Psoas muscle (tissue), 7 donors: ENCODE measurements at regions not wholly inside any gene's neighbourhood (a gene's known extent, or its start where the extent isn't known, plus 50 kb on each side); places are given as distances from the start of the nearest gene placed in this dataset.

Source experiments
- ATAC-seq, 4 donors: fragments of 200-7000 bp; cut with Tn5 transposase; one replicate each; pipeline ENCODE4 v1.9.1; 2020; ENCODE audit warnings: moderate library complexity in 3 of 4, mild to moderate bottlenecking in 2 of 4
- DNase-seq, 2 donors: peaks; one replicate each; pipeline ENCODE4 v3.0.0-alpha.2; 2020
- H3K27ac ChIP-seq: fragments of 200-600 bp; one replicate; pipeline ENCODE4 v1.8.0; 2022
- H3K27me3 ChIP-seq, 3 donors: fragments of 200-600 bp in 1 of 3; one replicate each; pipeline versions ENCODE4 v1.6.1 to v1.8.0; 2013 to 2022; ENCODE audit warnings: low read length in 2 of 3, mild to moderate bottlenecking in 2 of 3, moderate library complexity in 1 of 3; ENCODE audit not compliant: insufficient read depth in 3 of 3
- H3K36me3 ChIP-seq, 2 donors: fragments of 200-600 bp in 1 of 2; one replicate each; pipeline versions ENCODE4 v1.6.1 to v1.8.0; 2013 to 2022; ENCODE audit warnings: low read depth in 1 of 2, mild to moderate bottlenecking in 1 of 2, moderate library complexity in 1 of 2; ENCODE audit not compliant: insufficient read depth in 1 of 2
- H3K4me1 ChIP-seq: fragments of 200-600 bp; one replicate; pipeline ENCODE4 v1.8.0; 2022
- H3K4me3 ChIP-seq: fragments of 200-600 bp; one replicate; pipeline ENCODE4 v1.8.0; 2022; ENCODE audit warnings: mild to moderate bottlenecking
- H3K9me3 ChIP-seq: fragments of 200-600 bp; one replicate; pipeline ENCODE4 v1.8.0; 2022
- WGBS, 3 donors: extraction: QIAGEN DNeasy Blood & Tissue Kit; methylation state at CpG; one replicate each; pipeline versions ENCODE4 v1.1.6 to v1.1.7; 2013; 5-methylcytosine and 5-hydroxymethylcytosine counted together
- intact Hi-C, 2 donors: fragments of 100-400 bp; cut with DNase I; formaldehyde crosslinking; loops; one replicate each; pipeline versions ENCODE4 v1.11.0 to v1.14.2; 2022
- TF ChIP-seq, protein P1 (sequence below): fragments of 200-600 bp; IDR thresholded peaks from one replicate; pipeline ENCODE4 v1.8.0; 2022; ENCODE audit warnings: antibody characterized with exemption
- donor health status: healthy with polysubstance abuse.
- donor health status: DM: no; HTN: no; CAD: no; lungs with moderate emphysema.
- donor health status: Bipolar disorder and iron deficiency.
- donor health status: healthy.
- donor health status: DM: yes; HTN: yes; CAD: no.
- donor health status: DM: no; HTN: no; CAD: no.
- donor health status: DM: yes; HTN: yes; CAD: no.

DNA sequence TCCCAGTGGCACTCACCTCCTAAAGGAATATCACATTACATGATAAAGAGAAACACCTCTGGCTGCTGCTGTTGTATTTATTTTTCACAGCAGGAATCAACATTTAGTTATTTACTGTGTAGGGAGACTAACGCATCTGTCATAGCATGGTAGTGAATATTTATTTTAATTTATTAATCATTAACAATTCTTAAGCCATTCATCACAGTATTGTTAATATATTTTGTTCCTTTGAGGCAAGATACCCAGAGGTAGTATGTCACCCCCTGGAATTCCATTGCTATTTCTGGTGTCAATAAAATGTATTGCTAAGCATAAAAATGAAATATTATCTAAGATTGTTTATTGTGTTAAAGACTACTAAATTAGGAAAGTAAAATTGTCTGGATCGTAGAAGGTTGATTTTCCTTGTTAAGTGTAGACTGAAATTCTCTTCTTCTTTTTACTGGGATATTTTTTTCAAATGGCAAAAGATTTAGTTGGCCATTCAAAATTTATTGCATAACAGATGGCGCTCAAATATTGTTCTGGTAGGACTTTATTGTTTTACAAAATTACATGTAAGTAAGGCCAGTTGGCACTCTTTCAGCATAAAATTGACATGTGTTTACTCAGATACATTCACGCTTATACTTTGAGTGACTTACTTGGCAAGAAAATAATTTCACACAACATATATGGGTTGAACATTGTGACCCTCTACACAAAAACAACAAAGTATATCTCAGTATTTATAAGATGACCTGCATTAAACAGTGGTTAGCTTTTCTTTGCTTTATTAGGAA lies 1358.7 kb upstream of the SORCS1 start:
- H3K4me3 ChIP-seq: no peak overlapping the region
- intact Hi-C loops: no loop called here
- 45 to 51% (median 49%) methylated on average over 4 of the region's 4 CpGs for WGBS, 3 donors
- no peak overlapping the region for H3K27ac ChIP-seq
- H3K36me3 ChIP-seq: no peaks in the 10 kb centered on the region
- H3K9me3 ChIP-seq: no peaks in the 10 kb centered on the region
- no peak for DNase-seq
- TF ChIP-seq, protein P1, sequence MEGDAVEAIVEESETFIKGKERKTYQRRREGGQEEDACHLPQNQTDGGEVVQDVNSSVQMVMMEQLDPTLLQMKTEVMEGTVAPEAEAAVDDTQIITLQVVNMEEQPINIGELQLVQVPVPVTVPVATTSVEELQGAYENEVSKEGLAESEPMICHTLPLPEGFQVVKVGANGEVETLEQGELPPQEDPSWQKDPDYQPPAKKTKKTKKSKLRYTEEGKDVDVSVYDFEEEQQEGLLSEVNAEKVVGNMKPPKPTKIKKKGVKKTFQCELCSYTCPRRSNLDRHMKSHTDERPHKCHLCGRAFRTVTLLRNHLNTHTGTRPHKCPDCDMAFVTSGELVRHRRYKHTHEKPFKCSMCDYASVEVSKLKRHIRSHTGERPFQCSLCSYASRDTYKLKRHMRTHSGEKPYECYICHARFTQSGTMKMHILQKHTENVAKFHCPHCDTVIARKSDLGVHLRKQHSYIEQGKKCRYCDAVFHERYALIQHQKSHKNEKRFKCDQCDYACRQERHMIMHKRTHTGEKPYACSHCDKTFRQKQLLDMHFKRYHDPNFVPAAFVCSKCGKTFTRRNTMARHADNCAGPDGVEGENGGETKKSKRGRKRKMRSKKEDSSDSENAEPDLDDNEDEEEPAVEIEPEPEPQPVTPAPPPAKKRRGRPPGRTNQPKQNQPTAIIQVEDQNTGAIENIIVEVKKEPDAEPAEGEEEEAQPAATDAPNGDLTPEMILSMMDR: no peak
- H3K27me3 ChIP-seq: no peaks in the 10 kb centered on the region
- no peak for ATAC-seq
- H3K4me1 ChIP-seq: no peaks in the 10 kb centered on the region

DNA sequence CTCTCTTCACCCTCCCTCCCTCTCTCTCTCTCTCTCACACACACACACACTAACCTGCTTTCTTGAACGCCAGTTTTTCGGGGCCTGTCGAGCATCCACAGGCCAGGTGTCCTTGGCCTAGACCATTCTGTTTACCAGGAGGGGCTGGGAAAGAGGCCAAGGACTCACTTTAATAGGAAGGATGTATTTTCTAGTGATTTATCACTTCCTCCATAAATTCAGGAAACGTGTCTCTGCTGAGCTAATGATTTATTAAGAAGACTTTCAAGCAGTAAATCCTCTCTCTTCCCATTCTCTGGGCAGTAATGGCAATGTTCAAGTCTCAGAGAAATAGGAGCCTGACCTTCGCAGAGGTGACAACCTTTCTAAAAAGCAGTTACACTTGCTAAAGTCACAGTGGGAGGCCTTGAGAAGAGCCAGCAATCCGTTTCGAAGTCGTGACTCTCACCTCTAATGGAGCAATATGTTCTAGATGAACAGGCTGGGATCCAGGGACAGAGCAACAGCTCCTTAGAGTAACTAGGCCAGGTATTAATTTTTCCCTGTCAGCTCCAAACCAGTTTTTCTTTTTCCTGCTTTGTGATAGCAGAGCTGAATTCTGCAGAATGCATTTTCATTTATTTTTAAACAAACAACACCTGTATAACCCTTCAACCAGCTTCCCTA lies 1357.5 kb upstream of the SORCS1 start:
- WGBS, 3 donors: 15 to 22% (median 17%) methylated on average over 8 of the region's 8 CpGs
- no peak for ATAC-seq

DNA sequence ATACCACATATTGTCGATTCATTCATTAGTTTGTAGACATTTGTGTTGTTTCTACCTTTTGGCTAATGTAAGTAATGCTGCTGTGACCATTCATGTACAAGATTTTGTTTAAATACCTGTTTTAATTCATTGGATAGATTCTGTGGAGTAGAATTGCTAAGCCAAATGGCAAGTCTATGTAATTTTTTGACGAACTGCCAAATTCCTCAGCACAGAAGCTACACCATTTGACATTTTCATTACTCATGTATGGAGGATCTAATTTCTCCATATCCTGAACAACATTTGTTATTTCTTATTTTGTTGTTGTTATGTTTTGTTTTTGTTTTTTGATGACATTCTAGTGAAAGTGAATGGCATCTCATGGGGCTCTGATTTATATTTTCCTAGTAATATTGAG lies 1351.3 kb upstream of the SORCS1 start:
- 66 to 76% (median 66%) methylated on average over 2 of the region's 2 CpGs for WGBS, 3 donors
- H3K36me3 ChIP-seq: no peaks in the 10 kb centered on the region
- H3K27ac ChIP-seq: no peak overlapping the region
- no peaks in the 10 kb centered on the region for H3K9me3 ChIP-seq
- no peaks in the 10 kb centered on the region for H3K4me1 ChIP-seq
- TF ChIP-seq, protein P1: no peak
- no peaks in the 10 kb centered on the region for H3K27me3 ChIP-seq
- ATAC-seq (no peak), DNase-seq (no peak)
- intact Hi-C loops: no loop called here
- no peak overlapping the region for H3K4me3 ChIP-seq

More for the DNA sequence above, 1357.5 kb upstream of the SORCS1 start:
- DNase-seq: no peak
- Histone ChIP-seq H3K4me3 (no peak overlapping the region), H3K4me1 (no peaks in the 10 kb centered on the region), H3K27me3 (no peaks in the 10 kb centered on the region), H3K27ac (no peak overlapping the region), H3K36me3 (no peaks in the 10 kb centered on the region), H3K9me3 (no peaks in the 10 kb centered on the region)
- TF ChIP-seq, protein P1: no peak
- intact Hi-C loops: no loop called here

DNA sequence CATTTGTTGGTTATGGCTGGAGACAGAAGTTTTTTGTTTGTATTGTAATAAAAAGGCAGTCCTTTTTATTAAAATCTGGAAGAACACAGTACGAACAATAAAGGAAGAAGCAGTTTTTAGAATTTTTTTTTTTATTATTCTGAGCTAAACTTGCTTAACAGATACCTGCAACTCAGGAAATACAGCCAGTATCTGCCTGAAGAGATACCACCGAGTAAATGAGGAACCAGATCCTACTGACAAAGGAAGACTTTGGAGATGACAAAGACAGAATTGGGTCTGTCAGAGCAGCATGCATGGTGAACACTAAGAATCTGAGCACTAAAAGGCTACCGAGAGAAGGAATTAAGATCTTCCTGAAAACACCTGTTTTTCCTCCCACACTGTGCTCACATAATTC lies 1335.9 kb upstream of the SORCS1 start:
- TF ChIP-seq, protein P1: no peak
- intact Hi-C loops: no loop called here
- 63 to 65% (median 63%) methylated on average over 3 of the region's 3 CpGs for WGBS, 3 donors

More for the DNA sequence above, 1335.9 kb upstream of the SORCS1 start:
- no peaks in the 10 kb centered on the region for H3K27me3 ChIP-seq
- H3K36me3 ChIP-seq: no peaks in the 10 kb centered on the region
- DNase-seq: no peak
- H3K9me3 ChIP-seq: no peaks in the 10 kb centered on the region
- ATAC-seq: no peak
- H3K4me3 ChIP-seq: no peak overlapping the region
- no peaks in the 10 kb centered on the region for H3K4me1 ChIP-seq
- H3K27ac ChIP-seq: no peak overlapping the region
